Keratinocyte (primary cell): ENCODE measurements at regions not wholly inside any gene's neighbourhood (a gene's known extent, or its start where the extent isn't known, plus 50 kb on each side); places are given as distances from the start of the nearest gene placed in this dataset.

Experiments
- CTCF ChIP-seq, 3 experiments: IDR thresholded peaks in 1 of 3; conservative IDR thresholded peaks in 1 of 3; optimal IDR thresholded peaks in 1 of 3; 2 replicates in 2 of 3; 3 replicates in 1 of 3; pipeline versions ENCODE3 to v1.5.1; 2011; ENCODE audit warnings: low read length in 3 of 3, mild to moderate bottlenecking in 3 of 3, moderate library complexity in 2 of 3, control low read depth in 1 of 3, inconsistent platforms in 1 of 3; ENCODE audit not compliant: insufficient read depth in 2 of 3; ENCODE audit errors: extremely low read depth in 1 of 3
- EZH2 ChIP-seq: IDR thresholded peaks from one replicate; pipeline ENCODE4 v1.6.1; 2012; ENCODE audit warnings: inconsistent platforms, mild to moderate bottlenecking, low read length, moderate library complexity

DNA sequence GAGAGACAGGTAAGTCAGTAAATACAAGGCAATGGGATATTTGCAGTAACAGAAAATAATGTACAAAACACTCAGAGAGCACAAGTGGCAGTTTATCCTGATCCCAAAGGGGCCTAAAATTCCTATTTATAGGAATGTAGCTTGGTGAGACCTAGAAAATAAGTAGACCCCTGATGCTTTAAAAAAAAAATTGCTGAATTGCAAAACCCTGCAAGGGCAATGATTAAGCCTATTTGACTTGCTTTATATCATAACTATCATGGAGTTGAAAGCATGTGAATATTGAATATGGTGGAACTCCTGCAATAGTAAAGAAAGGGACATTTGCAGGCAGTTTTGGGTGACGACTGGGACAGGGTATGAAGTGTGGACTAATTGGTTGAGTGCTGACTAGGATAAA lies 101.9 kb upstream of the C1orf21 start:
- TF ChIP-seq EZH2 (no peak), CTCF (optimal IDR thresholded peaks at IDR 0.05 in 1 of 3, IDR thresholded peaks at IDR 0.05 in 1 of 3, conservative IDR thresholded peaks at IDR 0.05 in 1 of 3; ENCODE audit: extremely low read depth in 1 of 3, insufficient read depth in 2 of 3, low read length in 3 of 3) (no peak)
